Pons (tissue), 1 donor: ENCODE measurements at regions not wholly inside any gene's neighbourhood (a gene's known extent, or its start where the extent isn't known, plus 50 kb on each side); places are given as distances from the start of the nearest gene placed in this dataset.

Experiments used
- DNase-seq: peaks from one replicate; pipeline ENCODE4 v3.0.0-alpha.2; 2016; ENCODE audit warnings: low spot score

- no peak for DNase-seq
These were observed 365.3 kb downstream of the CTTN start for GRCh38 chr11:70763606-70764005.

GRCh38 chr11:70764356-70764905 is 366.1 kb downstream of the CTTN start:
- no peak for DNase-seq

- no peak for DNase-seq
These were observed 368.6 kb downstream of the CTTN start for GRCh38 chr11:70766901-70767300.

- DNase-seq: no peak
These were observed 370.2 kb downstream of the CTTN start for GRCh38 chr11:70768346-70769095.

- DNase-seq: peak; percentile 32
These were observed 370.8 kb downstream of the CTTN start for GRCh38 chr11:70769106-70769505.

GRCh38 chr11:70769521-70769920 is 371.2 kb downstream of the CTTN start:
- no peak for DNase-seq

- DNase-seq: no peak
These were observed 373.0 kb downstream of the CTTN start for GRCh38 chr11:70771099-70771885.

- DNase-seq: no peak
These were observed 374.6 kb downstream of the CTTN start for GRCh38 chr11:70772950-70773349.

- no peak for DNase-seq
These were observed 377.2 kb downstream of the CTTN start for GRCh38 chr11:70775386-70776075.

GRCh38 chr11:70776914-70777532 is 378.7 kb downstream of the CTTN start:
- no peak for DNase-seq

GRCh38 chr11:70778883-70779282 is 380.6 kb downstream of the CTTN start:
- no peak for DNase-seq

GRCh38 chr11:70779433-70780245 is 381.3 kb downstream of the CTTN start:
- DNase-seq: no peak

GRCh38 chr11:70780246-70780535 is 381.9 kb downstream of the CTTN start:
- DNase-seq: no peak

- DNase-seq: no peak
These were observed 384.1 kb downstream of the CTTN start for GRCh38 chr11:70782401-70782913.

- DNase-seq: no peak
These were observed 385.0 kb downstream of the CTTN start for GRCh38 chr11:70783356-70783755.

- no peak for DNase-seq
These were observed 385.5 kb downstream of the CTTN start for GRCh38 chr11:70783821-70784220.

- DNase-seq: no peak
These were observed 387.0 kb downstream of the CTTN start for GRCh38 chr11:70785372-70785771.

GRCh38 chr11:70786021-70786665 is 387.8 kb downstream of the CTTN start:
- DNase-seq: no peak

- no peak for DNase-seq
These were observed 390.1 kb downstream of the CTTN start for GRCh38 chr11:70788248-70789022.
